Stimulated activated CD4-positive, alpha-beta T cell treated with anti-CD3 and anti-CD28 coated beads, Interleukin-15, amount 100 ng/mL, for 1 hour (primary cell): ENCODE measurements at regions not wholly inside any gene's neighbourhood (a gene's known extent, or its start where the extent isn't known, plus 50 kb on each side); places are given as distances from the start of the nearest gene placed in this dataset.

ENCODE experiments used
- DNase-seq, 2 donors: peaks; one replicate each; pipeline ENCODE4 v3.0.0-alpha.2; 2020; ENCODE audit warnings: low read depth in 1 of 2, low spot score in 1 of 2

DNA sequence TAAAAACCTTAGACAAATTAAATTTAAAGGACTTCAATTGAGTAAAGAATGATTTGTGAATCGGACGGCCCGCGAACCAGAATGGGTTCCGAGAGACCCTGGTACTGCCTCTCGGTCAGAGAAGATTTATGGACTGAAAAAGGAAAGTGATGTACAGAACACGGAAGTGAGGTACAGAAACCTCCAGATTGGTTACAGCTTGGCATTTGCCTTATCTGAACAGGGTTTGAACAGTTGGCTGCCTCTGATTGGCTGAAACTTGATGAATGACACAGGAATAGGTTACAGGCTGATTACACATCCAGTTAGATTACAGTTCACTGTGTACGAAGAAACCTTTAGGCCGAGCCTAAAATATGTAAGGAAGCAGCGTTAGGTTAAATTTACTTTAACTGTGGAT lies 156.5 kb upstream of the EGFLAM start:
- DNase-seq: no peak

DNA sequence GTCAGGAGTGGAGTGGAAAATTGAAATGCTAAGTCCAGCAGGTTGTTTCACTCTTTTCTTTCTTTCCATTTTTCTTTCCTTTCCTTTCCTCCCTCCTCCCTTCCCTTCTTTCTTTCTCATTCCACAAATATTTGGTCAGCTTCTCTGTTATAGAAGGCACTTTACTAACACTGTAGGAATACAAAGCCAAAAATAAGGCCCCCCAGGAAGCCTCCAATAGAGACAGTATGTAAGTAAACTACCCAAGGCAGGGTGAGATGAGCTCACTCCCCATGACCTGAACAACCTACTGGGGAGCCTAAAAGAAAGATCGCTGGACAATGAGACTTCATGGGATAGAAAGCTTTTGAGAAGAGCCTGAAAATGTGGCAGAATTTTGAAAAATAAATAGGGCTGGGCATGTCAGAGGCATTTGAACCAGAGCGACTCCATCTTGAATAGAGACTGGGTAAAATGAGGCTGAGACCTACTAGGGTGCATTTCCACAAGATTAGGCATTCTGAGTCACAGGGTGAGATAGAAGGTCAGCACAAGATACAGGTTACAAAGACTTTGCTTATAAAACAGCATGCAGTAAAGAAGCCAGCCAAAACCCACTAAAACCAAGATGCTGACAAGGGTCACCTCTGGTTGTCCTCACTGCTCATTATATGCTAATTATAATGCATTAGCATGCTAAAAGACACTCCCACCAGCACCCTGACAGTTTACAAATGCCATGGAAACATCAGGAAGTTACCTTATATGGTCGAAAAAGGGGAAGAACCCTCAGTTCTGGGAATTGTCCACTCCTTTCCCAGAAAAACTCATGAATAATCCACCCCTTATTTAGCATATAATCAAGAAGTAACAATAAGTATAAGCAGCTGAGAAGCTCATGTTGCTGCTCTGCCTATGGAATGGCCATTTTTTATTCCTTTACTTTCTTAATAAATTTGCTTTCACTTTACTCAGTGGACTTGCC lies 158.9 kb upstream of the EGFLAM start:
- DNase-seq: no peak

DNA sequence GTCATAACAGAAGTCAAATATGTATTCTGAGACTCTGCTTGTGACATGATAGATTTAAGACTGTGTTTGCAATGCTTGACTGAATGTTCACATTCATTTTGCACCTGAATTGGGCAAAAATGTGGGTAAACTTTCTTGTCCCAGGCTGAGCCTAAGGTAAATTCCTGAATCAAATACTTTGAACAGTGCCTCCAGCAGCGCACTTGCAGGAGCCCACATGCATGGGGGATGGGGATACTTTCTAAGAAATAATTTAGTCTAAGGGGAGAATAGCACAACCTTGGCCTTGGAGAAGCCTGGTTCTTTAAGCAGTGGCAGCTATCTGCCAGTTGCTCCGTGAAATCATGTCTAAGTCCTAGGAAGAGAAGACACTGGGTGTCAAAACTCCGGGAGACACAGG lies 163.5 kb upstream of the EGFLAM start:
- no peak for DNase-seq

DNA sequence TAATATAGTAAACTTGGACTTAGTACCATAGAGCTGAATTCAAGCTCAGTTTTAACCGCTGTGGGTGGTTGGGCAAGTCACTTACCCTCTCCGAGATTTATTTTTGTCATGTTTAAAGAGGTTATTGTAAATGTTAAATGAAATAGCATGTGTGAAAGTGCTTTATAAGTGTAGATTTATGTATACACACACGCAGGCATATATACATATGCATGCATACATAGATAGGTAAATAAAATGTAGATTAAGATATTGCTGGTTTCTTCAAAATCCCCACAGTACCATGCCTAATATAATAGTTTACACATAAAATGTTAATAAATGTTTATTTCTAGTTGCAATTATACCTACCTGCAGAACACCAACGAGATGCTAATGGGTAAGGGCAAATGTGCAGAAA lies 164.5 kb upstream of the EGFLAM start:
- no peak for DNase-seq

DNA sequence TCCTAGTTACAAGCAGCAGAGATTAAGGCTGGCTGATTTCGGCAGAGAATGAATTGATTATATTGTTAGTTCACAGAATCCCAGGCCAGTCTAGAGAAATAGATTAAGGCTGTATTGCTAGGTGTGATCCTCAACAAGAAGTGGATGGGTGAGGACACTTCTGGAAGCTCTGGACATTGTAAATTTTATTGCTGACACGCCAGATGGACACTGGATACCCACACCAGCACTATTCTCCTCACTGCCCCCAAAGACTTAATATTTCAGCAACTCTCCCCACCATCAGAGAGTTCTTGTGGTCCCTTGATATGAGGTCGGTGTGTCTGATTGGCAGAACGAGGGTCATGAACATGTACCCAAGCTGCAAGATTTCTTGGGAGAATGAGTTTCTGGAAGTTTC lies 171.6 kb upstream of the EGFLAM start:
- no peak for DNase-seq

DNA sequence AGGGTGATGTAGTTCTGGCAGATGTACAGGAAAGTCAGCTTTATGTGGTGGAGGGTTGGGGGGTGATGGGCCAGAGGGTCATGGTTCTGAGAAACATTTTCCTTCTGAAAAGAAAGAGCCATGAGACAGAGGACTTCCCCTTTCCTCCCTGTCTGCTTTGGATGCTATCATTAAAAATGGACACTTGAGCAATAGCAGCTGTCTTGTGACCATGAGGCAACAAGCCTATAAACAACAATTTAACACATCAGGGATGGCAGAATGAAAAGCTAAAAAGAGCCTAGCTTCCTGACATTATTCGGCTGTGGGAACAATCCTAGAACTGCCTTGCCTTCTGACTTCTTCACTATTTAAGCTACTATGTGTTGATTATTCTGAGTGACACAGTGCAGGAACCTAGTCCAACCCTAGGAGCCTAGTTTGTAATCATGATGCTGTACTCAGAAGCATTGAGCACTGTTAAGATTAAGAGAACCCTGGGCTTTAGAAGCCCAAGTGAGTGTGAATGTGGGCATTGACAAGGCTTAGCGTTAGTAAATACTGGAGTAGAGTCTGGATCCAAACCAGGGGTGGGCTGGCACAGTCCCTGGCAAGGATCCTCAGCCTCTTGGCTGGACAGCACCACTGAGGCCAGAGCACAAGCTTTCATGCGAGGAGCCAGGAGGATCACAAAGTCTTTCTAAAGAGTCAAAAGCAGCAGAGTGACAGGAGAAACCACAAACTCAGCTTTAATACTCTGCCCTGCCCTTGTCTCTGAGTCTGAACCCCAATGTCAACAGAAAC lies 178.5 kb upstream of the EGFLAM start:
- no peak for DNase-seq

DNA sequence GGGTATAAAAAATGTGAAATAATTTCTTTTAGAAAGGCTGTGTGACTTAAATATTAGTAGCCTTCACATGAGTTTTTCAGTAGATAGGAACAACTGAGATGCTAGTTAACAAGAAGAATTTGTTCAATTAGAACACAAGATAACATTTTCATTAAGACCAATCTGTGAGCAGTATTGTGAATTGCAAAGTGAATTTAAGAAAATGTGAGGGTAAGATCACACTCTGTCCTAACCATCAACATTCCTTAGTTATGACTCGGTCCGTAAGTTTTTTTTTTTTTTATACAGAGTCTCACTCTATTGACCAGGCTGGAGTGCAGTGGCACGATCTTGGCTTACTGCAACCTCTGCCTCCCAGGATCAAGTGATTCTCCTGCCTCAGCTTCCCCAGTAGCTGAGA lies 180.2 kb upstream of the EGFLAM start:
- no peak for DNase-seq

DNA sequence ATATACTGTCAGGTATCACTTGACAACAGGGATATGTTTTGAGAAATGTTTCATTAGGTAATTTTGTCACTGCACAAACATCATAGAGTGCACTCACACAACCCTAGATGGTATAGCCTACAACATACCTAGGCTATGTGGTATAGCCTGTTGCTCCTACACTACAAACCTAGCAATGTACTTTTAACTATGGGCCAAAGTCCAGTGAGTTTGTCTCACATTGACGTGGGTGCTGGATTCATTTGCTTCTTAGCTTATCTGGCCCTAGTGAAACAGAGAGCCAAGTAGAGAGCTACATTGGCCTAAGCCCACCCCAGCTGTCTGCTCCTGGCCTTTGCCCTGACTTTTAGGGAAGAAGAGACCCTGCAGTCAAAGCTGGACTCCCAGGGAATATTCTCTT lies 180.7 kb upstream of the EGFLAM start:
- DNase-seq: no peak

DNA sequence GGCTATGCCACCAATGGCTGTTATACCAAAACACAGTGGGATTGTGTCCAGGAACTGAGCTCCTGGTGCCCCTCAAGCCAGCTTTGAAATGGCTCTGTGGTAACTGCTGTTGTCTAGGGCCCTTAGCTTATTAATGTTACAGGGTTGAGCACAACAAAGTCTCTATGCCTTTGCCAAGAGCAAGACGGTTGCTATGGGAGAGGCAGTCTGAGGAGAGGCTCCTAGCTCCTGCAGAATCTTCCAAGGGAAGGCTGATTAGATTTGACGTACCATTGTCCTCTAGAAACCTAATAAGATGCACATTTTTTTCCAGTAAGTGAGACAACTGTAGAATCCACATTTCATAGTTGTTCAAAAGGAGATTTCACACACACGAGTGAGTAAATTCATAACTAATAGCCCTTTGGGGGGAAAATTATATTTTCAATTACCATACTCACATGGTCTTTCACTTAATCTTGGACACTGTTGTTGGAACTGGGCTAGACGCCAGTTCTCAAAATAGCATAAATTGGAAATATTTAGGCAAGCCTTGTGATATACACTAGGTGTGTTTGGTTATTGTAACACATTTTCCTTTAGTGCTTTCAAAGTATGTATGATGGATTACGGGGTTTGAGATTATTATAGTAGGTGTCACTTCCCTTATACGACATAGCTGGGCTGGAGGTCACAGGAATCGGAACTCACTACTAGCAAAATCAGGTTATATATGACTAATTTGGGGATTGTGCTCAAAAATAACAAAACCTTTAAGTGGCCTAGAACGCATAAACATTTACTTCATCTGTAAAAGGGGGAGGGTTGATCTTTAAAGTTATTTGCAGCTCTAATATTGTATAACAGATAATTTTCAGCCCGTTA lies 186.3 kb upstream of the EGFLAM start:
- no peak for DNase-seq

DNA sequence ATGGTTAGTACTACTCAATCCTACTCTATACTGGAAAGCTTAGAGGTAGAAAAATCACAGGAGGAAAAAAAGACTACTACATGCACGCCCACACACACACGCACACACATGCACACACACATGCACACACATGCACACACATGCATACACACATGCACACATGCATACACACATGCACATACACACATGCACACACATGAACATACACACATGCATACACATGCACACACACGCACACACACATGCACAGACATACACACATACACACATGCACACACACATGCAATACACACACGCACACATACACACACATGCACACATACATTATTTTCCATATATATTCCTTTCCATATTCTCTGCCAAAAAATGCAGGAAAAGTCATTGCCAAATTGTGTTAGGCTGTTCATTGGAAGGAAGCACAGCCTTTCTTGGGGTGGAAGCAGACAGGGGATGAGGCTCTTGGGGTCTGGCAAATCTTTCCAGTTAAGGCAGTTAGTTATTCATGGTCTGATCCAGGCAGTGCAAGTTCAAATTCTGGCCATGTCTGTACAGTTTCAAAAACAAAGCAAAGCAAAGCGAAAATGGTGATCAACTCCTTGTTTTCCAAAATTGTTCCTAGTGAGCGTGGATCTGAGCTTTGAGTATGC lies 187.9 kb upstream of the EGFLAM start:
- DNase-seq: no peak

DNA sequence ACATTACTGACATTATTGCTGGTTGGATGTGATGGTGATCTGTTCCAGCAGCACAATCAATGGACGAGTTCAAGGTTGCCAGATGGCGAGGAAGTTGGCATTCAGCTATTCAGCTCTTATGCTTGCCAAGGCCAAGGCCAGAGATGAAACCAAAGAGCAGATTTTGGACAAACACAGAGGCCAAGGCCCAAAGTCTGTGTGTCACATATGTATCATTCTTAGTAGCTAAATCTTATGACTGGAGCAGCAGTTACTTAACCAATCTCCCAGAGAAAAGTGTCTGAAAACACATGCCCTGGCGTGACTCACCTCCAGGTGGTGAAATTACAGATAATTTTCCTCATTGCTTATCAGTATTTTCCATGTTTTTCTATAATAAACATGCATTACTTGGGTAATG lies 189.0 kb upstream of the EGFLAM start:
- DNase-seq: no peak

DNA sequence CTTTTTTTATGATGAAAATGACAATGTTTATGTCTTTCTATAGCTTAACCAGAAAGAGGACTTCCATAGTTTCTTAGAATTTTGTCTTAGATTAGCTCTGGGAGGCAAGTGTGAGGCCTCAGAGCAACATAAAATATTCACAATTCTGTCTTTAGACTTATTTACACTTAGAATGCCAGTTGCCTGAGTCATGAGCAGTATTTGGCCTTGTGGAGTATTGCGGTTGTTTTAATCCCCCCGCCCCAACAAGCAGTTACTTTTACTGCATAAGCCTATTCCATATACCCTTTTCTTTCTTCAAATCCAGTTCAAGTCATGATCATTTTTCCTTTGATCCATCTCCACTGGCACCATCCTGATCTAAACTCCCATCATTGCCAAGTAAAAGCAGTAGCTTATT lies 198.0 kb upstream of the EGFLAM start:
- no peak for DNase-seq

DNA sequence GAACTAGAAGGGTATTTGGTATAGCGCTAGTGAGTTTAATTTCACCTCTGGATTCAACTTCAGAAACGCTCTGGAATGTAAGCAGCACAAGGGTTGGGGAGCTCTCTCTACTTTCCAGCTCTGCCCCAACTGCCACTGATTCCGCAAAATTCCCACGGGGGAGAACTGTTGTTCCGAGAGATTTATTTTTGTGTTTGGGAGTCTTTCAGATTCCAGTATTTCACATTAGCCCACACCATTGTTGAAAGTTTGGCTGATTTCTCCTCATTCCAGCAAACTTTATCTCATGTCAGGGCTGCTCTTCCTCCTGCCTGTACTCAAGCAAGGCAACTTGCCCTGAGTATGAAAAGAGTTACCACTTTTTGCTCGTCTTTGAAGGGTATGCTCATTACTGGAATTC lies 198.5 kb upstream of the EGFLAM start:
- DNase-seq: no peak

DNA sequence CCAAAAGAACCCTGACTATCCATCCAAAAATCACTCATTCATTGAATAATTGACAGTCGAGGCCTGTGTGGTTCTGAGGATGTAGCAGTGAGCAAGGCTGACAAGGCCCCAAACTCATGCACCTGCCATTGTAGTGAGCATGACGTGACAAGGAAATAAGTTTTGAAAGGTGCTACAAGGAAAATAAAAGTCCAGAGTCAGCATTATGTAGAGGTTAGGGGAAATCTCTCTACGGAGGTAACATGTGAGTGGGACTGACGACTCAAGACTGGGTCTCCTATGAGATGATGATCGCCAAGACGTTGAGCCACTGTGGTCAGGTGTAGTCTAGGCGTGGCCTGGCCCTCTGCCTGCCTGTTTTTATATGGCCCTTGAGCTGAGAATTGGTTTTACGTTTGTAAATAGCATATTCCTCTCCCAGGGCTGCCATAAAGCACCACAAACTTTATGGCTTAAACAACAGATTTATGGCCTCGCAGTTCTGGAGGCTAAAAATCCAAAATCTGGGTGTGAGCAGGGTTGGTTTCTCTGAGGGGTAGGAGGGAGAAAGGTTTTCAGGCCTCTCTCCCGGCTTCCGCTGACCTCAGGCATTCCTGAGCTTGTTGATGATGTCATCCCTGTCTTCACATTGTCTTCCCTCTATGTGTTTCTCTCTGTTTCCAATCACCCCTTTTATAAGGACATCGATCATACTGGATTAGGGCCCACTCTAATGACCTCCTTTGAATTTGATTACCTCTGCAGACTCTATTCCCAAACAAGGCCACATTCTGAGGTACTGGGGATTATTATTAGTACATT lies 206.4 kb upstream of the EGFLAM start:
- DNase-seq: no peak

DNA sequence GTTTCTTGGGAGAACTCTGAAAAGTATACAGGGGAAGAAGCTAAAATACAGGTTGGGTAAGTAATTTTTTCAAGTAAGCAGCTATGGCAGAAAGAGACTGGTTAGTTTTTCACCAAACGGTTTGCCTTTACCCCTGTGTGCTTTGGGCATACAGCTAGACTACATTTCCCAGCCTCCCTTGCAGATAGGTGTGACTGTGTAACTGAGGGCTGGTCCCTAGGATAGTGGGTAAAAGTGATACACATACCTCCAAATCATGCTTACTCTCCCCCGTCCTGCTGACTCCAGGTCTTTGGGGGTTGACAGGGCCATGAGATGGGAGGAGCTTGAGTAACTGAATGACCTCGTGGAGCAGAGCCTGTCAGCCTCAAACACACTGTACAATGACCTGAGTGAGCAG lies 208.6 kb upstream of the GDNF start:
- DNase-seq: no peak

DNA sequence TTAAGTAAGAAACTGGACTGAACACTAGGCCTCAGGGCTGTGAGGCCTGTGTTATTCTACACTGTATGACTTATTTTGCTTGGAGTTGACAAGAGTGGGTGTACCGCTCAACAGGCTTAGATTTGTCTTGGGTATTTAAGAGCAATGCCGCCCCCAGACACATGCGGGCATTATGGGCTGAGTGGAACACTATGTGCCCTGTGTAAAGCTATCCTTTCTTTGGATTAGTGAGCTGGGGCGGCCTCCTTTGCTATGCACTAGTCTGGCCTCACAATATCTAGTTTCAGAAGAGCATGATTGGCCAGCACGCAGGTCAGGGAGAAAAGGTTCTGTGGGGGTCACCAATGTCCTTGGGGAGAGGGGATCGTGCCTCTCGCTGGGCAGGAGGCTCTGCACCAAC lies 206.3 kb upstream of the GDNF start:
- no peak for DNase-seq

DNA sequence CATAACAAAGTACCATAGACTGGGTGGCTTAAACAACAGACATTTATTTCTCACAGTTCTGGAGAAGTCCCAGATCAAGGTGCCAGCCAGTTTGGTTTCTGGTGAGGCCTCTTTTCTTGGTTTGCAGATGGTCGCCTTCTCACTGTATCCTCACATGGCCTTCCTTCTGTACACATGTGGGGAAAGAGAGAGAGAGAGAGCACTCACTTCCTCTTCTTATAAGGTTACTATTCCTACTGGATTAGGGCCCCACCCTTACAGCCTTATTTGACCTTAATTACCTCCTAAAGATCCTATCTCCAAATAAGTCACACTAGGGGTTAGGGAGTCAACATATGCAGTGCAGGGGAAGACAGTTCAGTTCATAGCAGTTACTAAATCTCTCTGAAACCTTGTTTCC lies 205.6 kb upstream of the GDNF start:
- no peak for DNase-seq

DNA sequence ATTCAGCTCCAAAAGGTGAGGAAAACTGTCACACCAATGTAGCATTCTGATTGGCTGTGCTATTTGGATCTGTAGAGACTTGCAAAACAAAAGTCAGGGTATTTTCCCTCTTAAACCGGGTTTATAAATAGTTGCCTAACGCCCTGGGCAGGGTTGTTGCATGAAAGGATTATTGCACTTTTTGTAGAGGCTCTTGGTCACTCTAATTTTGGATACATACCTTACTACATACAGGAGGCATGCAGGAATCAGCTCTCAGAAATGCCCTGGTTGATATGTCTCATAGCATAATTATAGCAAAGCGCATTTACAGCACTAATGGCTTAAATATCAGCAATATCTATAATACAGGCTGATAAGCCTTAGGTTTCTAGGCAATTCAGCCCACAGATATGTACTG lies 200.0 kb upstream of the GDNF start:
- DNase-seq: no peak

DNA sequence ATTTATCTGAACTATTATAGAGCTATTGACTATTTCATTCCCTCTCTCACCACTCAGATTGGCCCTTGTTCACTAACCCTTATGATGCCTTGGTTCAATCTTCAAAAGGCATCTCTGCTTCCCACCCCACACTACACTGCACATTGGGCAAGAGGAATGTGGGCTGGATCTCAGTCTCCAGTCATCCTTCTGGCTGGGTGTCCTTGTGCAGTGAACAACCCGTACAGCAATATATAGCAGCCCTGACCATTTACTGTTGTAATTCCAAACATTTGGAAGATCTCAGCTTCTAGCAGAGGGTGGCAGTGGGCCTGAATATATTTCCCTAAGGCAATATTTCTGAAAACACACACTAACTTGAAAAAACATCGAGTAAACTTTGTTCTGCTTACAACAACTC lies 199.2 kb upstream of the GDNF start:
- no peak for DNase-seq

DNA sequence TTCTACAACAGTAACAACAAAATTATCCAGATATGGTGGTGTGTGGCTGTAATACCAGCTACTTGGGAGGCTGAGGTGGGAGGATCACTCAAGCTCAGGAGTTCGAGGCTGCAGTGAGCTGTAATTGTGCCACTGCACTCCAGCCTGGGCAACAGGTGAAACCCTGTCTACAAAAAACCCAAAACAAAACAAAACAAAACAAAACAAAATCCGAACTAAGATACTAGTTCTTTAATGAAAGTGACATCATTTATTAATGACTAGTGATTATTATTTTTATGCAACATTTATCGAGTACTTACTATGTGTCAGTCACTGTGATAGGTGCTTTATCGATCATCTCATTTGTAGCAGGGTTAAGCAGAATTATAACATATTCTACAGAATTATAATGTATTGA lies 196.9 kb upstream of the GDNF start:
- no peak for DNase-seq
